HPDE6-E6E7 (cell line): ENCODE measurements at regions not wholly inside any gene's neighbourhood (a gene's known extent, or its start where the extent isn't known, plus 50 kb on each side); places are given as distances from the start of the nearest gene placed in this dataset.

Source experiments
- DNase-seq: peaks from one replicate; pipeline ENCODE4 v3.0.0; 2011; ENCODE audit warnings: missing footprints; ENCODE audit errors: extremely low spot score

DNA sequence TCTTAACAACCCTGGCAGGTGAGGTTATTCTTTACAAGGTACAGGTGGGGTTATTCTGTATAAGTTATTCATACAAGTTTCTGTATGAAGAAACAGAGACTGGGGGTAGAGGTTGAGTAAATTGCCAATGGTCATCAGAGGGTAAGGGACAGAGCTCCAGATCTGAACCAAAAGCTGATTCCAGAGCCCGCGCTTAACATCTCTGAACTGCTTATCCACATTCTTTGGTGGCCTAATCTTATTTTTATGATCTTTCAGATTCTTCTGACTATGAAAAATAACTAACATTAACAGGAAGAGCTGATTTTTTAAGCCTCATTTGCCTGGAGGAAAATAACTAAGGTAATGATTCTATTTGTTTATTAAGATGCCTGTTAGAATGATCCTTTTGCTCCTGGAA is 63.9 kb upstream of the BARHL2 start:
- no peak for DNase-seq

GRCh38 chr1:90779573-90779972 is 62.5 kb upstream of the BARHL2 start:
- no peak for DNase-seq

GRCh38 chr1:90778486-90778885 is 61.4 kb upstream of the BARHL2 start:
- no peak for DNase-seq

- no peak for DNase-seq
Observed at GRCh38 chr1:90773812-90774211, 56.7 kb upstream of the BARHL2 start.

DNA sequence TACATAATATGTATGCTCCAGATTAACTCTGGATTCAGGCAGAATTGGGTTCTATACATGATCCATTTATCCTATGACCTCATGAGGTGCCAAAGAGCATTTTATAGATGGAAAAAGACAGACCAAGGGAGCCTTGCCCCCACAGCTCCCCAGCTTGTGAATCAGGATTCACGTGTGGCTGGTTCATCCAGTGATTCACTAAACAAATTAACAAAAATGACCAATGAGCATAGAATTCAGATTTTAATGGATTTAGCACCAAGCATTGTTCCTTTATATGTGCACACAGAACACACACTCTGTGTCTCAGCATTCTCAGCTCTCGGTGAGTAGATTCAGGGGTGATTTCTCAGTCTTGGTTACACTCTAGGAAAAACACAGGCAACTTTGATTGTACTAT is 51.7 kb upstream of the BARHL2 start:
- no peak for DNase-seq

DNA sequence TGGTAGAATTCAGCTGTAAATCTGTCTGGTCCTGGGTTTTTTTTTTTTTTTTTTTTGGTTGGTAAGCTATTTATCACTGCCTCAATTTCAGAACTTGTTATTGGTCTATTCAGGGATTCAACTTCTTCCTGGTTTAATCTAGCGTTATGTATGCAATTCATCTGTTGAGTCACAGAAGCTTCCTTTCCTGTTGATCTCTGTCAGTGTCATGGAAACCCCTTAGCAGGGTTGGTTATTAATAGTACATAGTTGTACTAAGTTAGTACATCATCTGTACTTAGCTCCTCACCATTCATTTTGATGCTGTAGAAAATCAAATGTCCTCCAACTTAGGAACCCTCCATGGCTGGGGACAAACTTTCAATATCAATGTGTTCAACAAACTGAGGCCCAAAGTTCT is 51.0 kb upstream of the BARHL2 start:
- no peak for DNase-seq
